NCI-H526 (cell line): ENCODE measurements at regions not wholly inside any gene's neighbourhood (a gene's known extent, or its start where the extent isn't known, plus 50 kb on each side); places are given as distances from the start of the nearest gene placed in this dataset.

Source experiments
- DNase-seq, 2 experiments: peaks; one replicate each; lab custom pipeline; 2025; lab: John Stamatoyannopoulos, UW

GRCh38 chr5:125560476-125561225, 814.2 kb upstream of the ZNF608 start:
- DNase-seq = no peak

GRCh38 chr5:125564317-125564975, 818.0 kb upstream of the ZNF608 start:
- DNase-seq = no peak

GRCh38 chr5:125574491-125575044, 828.1 kb upstream of the ZNF608 start:
- no peak for DNase-seq

GRCh38 chr5:125575171-125575890, 828.9 kb upstream of the ZNF608 start:
- no peak for DNase-seq

- peak; percentile 23 to 54 for DNase-seq
Measured at GRCh38 chr5:125575891-125576505, 829.6 kb upstream of the ZNF608 start.

GRCh38 chr5:125576822-125577221, 830.4 kb upstream of the ZNF608 start:
- DNase-seq = no peak

GRCh38 chr5:125578551-125578950, 832.1 kb upstream of the ZNF608 start:
- no peak for DNase-seq

GRCh38 chr5:125579182-125579581, 832.7 kb upstream of the ZNF608 start:
- DNase-seq = peak; percentile 13 to 33

- no peak for DNase-seq
Measured at GRCh38 chr5:125581311-125581710, 834.9 kb upstream of the ZNF608 start.

GRCh38 chr5:125582352-125582751, 835.9 kb upstream of the ZNF608 start:
- no peak for DNase-seq

- no peak for DNase-seq
Measured at GRCh38 chr5:125583321-125584139, 837.1 kb upstream of the ZNF608 start.

- no peak for DNase-seq
Measured at GRCh38 chr5:125584140-125584520, 837.7 kb upstream of the ZNF608 start.

- no peak for DNase-seq
Measured at GRCh38 chr5:125587631-125588030, 835.6 kb upstream of the GRAMD2B start.

- DNase-seq = no peak
Measured at GRCh38 chr5:125592856-125593255, 830.4 kb upstream of the GRAMD2B start.

GRCh38 chr5:125595095-125595494, 828.1 kb upstream of the GRAMD2B start:
- no peak for DNase-seq

- no peak for DNase-seq
Measured at GRCh38 chr5:125595845-125596244, 827.4 kb upstream of the GRAMD2B start.

- DNase-seq = no peak
Measured at GRCh38 chr5:125597338-125597737, 825.9 kb upstream of the GRAMD2B start.

- no peak for DNase-seq
Measured at GRCh38 chr5:125600559-125600958, 822.6 kb upstream of the GRAMD2B start.

- DNase-seq = no peak
Measured at GRCh38 chr5:125602184-125602583, 821.0 kb upstream of the GRAMD2B start.

GRCh38 chr5:125603321-125603720, 819.9 kb upstream of the GRAMD2B start:
- no peak for DNase-seq

GRCh38 chr5:125604104-125604503, 819.1 kb upstream of the GRAMD2B start:
- no peak for DNase-seq
